Forelimb muscle (tissue), 1 donor: ENCODE measurements at regions not wholly inside any gene's neighbourhood (a gene's known extent, or its start where the extent isn't known, plus 50 kb on each side); places are given as distances from the start of the nearest gene placed in this dataset.
"Not testable (repeated sequence)": the region's sequence is repeated elsewhere in the genome, so short reads cannot be mapped to it uniquely, and the experiment has no call there.

ENCODE experiments used
- DNase-seq: peaks from one replicate; pipeline ENCODE4 v3.0.0-alpha.2; 2013; ENCODE audit warnings: low read depth

DNA sequence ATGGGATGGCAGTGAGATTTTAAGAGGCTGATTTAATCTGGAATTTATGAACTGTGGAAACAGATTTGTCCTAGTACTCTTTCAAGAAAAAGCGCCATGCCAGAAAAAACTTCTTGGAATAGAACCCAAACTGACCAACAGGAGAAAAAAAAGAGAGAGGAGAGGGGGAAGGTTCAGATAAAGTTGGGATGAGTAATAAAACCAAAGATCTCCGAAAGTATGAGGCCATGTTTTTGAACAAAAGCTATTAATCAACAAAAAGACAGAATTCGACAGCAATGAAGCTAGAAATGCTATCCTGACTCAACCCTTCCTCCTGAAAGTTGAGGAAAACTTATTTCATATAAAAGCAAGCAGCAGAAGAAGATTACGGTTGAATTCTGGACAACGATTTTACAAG, 135.5 kb downstream of the CEMIP2 start:
- no peak for DNase-seq

DNA sequence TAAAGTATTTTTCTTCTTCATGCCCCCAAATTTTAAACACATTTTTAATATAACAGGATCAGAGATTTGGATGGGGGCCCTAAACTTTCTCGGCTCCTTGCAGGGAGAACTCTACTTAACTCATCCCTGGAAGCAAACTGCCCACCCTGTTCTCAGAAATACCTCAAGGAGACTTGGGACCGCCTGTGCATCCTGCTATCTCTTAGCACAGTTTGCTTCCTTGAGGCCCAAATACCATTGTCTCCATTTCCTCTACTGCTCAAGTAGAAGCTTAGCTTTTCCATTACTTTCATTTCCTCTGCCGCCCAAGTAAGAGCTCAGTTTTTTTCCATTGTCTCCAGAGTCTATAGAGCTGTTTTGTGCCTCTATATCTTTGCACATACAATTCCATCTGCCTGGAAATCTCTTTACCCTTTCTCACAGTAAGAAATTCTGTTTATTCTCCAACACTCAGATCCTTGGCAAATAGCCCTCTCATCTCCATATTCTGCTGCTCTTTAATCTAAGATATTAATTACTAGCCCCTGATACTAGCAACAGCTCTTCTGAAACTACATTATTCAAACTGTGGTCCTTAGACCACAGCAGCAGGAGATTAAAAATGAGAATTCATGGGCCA, 137.8 kb downstream of the CEMIP2 start:
- no peak for DNase-seq

DNA sequence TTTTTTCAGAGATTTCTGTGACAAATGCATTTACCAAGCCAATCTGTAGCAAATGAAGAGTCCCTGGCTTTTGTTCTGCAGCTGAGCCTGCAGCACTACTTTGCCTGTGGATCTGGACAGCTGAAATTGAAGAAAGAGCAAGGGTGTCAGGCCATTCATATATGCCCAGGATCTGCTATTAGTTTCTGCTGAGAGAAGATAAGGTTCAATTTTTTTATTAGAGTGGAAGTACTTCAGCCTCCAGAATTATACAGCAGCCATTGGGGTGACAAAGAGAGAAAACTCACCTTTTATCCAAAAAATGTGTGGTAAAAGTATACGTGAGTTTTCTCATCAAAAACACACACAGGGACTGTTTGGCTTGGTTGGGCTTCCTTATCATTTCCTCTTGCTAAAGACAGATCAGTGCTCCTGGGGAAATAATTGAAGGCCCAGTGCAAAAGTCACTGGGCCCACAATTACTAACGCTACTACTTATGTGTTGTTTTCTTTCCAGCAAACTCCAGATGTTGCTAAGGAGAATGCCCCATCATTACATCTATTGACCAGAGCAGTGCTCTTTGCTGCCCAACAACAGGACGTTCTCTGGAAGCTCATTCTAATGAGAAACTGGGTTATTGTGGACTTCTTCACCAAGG, 138.6 kb downstream of the CEMIP2 start:
- DNase-seq: no peak

DNA sequence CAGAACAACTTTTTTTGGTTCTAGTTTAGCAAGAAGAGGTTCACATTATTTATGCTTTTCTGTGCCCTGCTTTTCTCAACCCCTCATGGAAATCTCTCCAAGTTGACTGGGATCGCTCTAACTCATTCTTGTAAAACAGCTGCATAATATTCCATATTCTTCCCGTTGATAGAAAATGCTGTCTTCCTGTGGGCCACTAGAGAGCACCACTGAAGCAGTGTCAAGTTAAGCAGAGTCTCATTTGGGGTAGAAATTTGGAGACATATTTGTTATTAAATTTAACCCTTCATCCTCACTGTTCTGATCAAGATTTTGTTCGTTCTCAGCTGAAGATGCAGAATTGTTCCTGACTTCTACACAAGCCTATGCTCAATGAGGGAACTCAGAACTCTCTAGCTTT, 140.1 kb downstream of the CEMIP2 start:
- no peak for DNase-seq

DNA sequence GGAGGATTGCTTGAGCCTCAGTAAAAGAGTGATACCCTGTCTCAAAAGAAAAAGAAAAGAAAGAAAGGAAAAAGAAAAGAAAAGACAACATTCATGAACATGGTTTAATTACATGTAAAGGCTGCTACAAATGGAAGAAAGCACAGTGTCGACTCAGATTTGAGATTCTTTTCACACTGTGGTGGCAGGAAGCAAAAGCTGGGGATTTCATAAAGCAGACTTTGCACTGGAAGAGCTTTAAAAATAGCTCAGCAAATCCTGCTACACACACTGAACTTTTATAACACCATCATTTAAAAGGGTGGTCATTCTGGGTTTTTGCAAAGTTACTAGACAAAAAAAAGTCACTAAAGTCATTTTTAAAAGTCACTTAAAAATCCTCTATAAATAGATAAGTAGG, 140.8 kb downstream of the CEMIP2 start:
- DNase-seq: no peak

DNA sequence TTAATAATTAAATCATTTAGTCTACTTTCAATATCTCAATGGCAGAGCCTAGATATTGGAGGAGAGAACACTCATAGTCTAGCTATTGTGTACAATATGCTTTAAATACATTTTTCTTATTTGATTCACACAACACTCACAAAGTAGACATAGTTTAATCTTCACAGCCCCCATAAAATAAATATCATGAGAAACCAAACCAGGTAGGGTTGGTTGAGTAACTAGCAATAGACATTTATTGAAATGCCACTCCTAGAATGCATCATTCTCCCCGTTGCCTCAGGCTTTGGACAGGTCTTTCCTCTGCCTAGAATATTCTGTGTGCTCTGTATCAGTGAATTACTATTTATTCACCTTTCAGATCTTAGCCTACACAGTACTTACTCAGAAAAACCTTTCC, 141.9 kb downstream of the CEMIP2 start:
- DNase-seq: no peak

DNA sequence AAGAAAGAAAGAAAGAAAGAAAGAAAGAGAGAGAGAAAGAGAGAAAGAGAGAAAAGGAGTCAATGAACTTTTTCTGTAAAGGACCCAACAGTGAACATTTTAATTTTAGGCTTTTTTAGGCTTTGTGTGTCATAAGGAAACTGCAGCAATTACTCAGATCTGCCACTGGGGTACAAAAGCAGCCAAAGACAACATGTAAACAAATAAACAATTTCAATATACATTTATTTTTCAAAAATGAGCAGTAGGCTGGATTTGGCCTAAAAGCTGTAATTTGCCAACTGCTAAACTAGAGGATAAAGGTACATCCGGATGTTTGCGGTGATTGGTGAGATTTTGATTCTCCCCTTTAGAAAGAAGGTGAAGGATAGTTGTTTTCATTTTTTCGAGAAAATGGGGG, 143.6 kb downstream of the CEMIP2 start:
- no peak for DNase-seq

DNA sequence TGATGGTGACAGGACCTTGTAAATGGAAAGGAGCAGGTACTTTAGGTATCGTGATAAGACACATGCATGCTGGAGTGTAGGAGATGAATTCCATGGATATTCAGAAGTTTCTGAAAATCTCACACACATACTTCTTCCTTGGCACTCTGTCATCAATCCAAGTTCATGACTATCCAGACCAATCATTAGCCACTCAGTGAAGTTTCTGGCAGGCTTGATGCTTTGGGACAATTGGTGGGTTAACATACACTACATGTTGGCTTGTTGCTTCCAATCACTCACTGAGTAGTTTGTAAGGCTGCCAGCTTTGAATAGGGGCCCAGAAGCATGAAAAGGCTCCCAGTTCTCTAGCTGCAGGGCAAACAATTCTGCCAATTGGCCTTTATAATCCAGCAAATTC, 147.6 kb downstream of the CEMIP2 start:
- DNase-seq: no peak

DNA sequence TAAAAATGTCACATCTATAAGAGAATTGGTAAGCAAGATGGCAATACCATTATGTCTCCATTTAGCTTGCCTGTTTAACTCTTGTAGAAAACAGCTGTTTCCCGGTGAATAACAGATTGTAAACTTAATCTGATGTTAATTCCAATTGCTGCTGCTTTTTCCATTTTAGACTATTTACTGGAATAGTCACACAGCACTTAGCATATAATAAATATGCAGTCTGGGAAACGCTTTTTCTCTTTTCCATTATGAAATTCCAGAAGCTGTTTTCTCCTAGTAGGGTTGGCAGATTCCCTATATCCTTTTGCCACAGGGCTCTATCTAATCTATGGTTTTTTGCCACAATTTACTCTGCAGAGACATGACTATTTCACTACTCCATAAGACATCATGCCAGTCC, 148.0 kb downstream of the CEMIP2 start:
- no peak for DNase-seq

DNA sequence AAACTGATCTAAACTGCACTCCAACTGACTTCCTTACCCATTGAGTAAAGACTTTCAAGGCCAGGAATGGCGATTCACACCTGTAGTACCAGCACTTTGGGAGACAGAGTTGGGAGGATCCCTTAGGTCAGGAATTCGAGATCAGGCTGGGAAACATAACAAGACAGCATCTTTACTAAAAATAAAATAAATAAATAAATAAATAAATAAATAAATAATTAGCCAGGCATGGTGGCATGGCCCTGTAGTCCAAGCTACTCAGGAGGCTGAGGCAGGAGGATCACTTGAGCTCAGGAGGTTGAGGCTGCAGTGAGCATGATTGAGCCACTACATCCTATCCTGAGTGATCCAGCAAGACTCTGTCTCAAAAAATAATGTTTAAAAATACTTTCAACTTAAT, 148.4 kb downstream of the CEMIP2 start:
- DNase-seq: no peak

DNA sequence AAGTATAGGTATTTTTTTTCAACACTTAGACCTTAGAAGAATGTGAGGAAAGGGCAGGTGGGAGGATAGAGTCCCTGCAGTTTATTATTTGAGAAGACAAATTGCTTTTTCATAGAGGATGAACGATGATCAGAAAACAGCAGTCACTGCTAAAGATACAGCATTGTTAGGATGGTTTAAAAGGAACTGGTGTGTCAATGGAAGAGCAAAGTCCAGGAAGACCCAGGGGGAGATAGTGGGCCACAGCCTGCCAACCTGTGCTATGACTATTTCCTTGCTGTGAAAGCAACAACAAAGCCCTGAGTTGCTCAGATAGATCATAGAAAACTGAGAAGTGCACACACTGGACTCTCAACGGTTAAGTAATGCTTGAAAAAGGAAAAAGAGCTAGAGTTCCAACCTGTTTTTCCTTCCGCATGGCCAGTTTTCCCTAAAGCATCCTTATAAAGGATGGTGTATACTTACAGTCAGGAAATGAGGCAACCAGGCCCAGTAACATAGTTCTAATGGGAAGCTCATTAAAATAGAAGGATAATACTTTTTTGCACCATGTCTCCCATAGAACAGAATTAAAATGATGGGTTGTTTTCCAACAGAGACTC, 153.8 kb downstream of the CEMIP2 start:
- DNase-seq: no peak

DNA sequence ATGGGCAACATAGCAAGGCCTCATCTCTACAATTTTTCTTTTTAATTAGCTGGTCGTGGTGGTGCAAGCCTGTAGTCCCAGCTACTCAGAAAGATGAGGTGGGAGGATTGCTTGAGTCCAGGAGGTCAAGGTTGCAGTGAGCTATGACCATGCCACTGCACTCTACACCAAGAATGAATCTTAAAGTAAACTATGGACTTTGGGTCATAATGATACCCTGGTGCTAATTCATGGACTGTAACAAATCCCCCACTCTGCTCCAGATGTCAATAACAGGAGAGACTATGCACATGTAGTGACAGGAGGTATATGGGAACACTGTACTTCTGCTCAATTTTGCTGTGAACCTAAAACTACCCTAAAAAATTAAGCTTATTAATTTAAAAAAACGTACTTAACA, 155.4 kb downstream of the CEMIP2 start:
- no peak for DNase-seq

DNA sequence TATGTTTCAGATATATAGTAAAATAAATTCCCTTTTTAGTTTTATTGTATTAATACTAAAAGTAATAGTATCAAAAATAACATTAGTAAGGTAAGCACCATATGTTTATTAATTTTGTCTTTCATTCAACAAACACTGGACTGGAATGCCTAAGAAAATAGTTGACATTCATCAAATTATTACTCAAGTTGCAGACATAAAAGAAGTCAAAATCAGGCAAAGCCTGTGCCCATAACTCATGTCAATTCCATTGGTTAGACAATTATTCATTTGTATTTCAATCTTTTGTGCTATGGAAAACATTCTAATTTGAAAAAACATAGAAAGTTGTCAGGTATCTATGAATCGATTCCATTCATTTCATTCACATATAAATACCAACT, 158.9 kb downstream of the CEMIP2 start:
- DNase-seq: no peak

DNA sequence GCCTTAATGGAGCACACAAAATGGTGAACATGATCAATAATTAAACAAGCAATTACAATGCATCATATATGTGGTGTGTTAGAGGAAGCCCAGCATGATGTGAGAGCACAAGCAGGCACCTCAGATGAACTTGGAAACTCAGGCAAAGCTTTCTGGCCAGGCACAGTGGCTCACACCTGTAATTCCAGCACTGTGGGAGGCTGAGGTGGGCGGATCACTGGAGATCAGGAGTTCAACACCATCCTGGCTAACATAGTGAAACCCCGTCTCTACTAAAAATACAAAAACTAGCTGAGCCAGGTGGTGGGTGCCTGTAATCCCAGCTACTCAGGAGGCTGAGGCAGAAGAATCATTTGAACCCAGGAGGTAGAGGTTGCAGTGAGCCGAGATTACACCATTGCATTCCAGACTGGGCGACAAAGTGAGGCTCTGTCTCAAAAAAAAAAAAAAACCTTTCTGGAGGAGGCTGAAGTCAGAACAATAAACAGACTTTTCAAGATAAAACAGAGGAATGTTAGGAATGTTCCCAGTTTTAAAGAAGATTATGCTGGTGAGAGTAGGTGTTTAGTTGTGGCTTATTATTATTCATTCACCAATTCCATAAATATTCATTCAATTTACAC, 159.4 kb downstream of the CEMIP2 start:
- DNase-seq: no peak

DNA sequence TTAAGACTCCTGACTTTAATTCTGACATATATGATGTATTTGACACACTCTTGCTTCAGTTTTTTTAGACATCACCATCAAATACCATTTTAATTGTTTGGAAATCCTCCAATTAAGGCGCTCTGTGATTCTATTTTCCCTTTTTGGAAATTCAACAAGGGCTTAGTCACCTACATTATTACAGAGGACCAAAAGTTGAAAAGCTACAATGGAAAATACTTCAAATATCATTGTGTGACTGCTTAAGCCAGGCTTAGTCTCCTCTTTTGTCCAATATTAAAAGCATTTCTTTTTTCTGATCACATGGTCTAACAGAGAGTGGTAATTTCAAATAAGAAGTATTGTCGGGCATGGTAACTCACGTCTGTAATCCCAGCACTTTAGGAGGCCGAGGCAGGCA, 160.3 kb downstream of the CEMIP2 start:
- no peak for DNase-seq

DNA sequence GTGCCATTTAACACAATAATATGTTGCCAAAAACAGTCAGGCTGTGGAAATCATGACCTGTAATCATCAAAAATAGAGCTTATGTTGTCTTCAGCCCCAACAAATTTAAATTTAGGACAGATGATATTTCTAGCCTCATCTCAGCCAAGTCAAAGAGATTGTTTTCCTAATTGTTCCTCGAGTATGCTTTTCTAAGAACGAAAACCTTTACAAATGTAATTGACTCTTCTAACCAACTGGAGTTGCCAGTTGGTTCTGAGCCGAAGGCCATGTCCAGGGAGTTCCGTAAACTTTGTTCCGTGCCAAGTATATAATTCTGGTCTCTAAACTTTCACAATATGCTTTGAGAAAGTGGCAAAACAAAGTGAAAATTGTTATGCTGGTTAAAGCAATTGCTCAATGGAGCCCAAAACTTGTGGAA, 160.8 kb downstream of the CEMIP2 start:
- DNase-seq: peak; percentile 40

DNA sequence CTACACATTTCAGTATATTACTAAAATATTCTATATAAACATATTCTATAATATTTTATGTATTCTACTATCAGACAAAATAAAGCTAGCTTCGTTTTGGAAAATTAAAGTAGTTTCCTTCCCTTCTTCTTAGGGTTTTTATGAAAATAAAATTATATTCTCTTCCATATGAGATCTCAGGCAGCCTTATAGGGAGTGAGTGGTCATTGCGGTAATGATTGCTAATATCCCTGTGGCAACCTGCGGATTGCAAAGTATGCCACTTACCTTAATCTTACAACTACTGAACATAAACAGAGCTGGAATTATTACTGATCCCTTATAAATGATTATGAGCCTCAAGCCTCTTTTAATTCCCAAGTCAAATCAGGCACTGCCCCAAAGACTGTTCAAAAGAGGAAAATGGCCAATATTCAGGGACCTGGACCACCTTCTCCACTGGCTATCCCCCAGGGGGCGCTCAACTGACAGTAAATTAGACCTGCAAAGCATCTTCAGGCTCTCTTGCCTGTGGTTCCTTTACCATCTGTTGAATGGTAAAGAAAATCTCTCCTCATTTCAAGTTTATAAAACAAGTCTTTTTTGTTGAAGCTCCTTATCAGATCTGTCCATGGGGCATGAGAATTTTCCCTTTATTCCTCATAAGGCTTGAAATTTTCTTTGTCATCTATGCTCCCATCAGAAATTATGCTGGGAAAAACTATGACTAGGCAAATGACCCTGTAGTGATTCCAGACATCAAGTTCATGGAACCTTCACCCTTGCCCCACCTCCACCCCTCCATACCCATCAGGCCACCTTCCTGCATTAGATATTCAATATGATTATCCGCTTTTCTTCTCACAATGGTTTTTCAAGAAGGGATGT, 163.9 kb downstream of the CEMIP2 start:
- no peak for DNase-seq

DNA sequence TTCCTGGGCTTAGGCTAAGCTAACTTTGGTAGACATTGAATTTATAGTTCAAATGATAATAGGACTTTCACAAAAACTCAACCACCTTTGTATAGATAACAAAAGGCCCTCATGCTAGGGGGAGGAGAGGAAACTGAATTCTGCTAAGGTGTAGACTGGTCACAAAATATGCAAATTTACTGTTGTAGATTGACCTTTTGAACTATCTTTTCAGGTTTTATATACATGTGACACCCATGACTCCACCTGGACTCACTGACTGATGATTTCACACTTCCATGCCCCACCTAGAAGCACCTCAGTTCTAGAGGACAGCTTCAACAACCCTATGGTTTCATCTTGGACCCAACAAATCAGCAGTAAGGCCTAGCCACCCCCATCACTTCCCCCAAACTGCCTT, 165.7 kb downstream of the CEMIP2 start:
- DNase-seq: no peak

DNA sequence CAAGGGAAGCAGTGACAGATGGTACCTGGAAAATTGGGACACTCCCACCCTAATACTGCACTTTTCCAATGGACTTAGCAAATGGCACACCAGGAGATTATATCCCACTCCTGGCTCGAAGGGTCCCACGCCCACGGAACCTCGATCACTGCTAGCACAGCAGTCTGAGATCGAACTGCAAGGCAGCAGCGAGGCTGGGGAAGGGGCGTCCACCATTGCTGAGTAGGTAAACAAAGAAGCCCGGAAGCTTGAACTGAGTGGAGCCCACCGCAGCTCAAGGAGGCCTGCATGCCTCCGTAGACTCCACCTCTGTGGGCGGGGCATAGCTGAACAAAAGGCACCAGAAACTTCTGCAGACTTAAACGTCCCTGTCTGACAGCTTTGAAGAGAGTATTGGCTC, 172.6 kb downstream of the CEMIP2 start:
- DNase-seq: not testable (repeated sequence)

DNA sequence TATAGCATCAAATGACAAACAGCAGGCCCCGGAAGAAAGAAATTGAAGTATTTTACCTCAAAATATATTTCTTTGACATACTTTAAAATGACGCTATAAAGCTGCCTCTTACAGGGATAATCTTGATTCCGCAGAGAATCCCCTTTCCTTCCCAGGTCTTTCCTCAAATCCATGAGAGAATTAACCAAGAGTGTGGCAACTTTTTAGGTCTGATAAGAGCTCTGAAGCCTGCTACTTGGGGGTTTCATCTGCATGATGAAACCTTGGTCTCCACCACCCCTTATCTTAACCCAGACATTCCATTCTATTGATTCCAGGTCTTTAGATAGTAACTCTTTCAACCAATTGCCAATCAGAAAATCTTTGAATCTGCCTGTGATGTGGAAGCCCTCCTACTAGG, 173.8 kb downstream of the CEMIP2 start:
- no peak for DNase-seq

DNA sequence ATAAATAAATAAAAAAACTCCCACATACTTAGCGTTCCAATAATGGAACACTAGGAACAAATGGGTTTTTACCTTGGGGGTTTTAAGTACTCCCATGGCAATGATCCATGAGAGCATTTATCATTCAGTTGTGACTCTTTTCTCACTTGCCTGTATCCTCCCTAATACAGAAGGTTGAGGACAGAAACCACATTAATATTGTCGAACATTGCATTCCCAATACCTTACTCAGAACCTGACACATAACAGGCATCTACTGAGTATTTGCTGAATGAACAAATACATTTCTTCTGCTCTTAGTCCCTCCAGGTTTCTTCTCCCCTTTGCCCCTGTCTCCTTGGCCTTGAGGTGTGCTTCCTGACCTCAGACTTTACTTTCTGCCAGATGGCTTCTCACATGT, 175.9 kb downstream of the CEMIP2 start:
- no peak for DNase-seq

DNA sequence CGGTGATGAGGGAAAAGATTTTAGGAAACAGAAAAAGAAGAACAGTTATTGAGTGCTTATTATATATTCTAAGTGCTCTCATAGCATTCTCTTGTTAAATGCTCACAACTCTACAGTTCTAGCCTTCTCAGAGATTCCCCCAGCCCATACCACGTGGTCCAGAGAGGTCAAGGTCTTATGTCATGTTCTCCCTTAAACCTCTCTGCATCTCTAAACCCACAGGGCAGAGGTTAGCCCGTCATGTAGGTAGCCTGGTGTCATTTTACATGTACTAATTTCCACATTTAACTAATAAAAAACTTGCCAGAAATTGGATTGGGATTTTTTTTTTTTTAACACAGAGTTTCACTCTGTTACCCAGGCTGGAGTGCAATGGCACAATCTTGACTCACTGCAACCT, 178.0 kb downstream of the CEMIP2 start:
- DNase-seq: no peak
